OCI-LY1 (cell line): ENCODE measurements at regions not wholly inside any gene's neighbourhood (a gene's known extent, or its start where the extent isn't known, plus 50 kb on each side); places are given as distances from the start of the nearest gene placed in this dataset.

Experiments
- CTCF ChIP-seq: fragments of 200-600 bp; sonication (generic), shearing (Covaris generic); IDR thresholded peaks from 2 replicates; pipeline ENCODE4 v1.5.1; 2017; ENCODE audit warnings: mild to moderate bottlenecking, antibody characterized with exemption, low read length, moderate library complexity, mixed read lengths
- EZH2 ChIP-seq: fragments of 200-600 bp; sonication (generic), shearing (Covaris generic); IDR thresholded peaks from 2 replicates; pipeline ENCODE4 v1.8.0; 2017; ENCODE audit warnings: borderline replicate concordance, mixed run types, mild to moderate bottlenecking, antibody characterized with exemption, low read length, moderate library complexity, mixed read lengths

GRCh38 chr15:62432702-62433398 lies 267.8 kb upstream of the C2CD4B start:
- TF ChIP-seq CTCF, result no peak
- no peak for TF ChIP-seq EZH2
